Natural killer cell (primary cell): ENCODE measurements at regions not wholly inside any gene's neighbourhood (a gene's known extent, or its start where the extent isn't known, plus 50 kb on each side); places are given as distances from the start of the nearest gene placed in this dataset.

Experiments used
- ATAC-seq, 3 donors: fragments of 150-1000 bp in 2 of 3; fragments of 200-7000 bp in 1 of 3; cut with Tn5 transposase; 1 replicate in 1 of 3; 2 replicates in 2 of 3; pipeline ENCODE4 v1.10.0; 2021; ENCODE audit warnings: mild to moderate bottlenecking in 2 of 3, moderate library complexity in 2 of 3
- DNase-seq, 2 donors: peaks; one replicate each; pipeline versions ENCODE4 v3.0.0 to v3.0.0-alpha.2; 2013 to 2021; ENCODE audit warnings: mixed read lengths in 1 of 2
- H3K27ac ChIP-seq: one replicate; pipeline ENCODE4 v1.5.1; 2013; ENCODE audit warnings: mild to moderate bottlenecking, low read length
- H3K27me3 ChIP-seq: one replicate; pipeline ENCODE4 v1.6.1; 2013; ENCODE audit warnings: low read length; ENCODE audit not compliant: control insufficient read depth, insufficient read depth
- H3K36me3 ChIP-seq: one replicate; pipeline ENCODE4 v1.6.1; 2013; ENCODE audit warnings: low read length; ENCODE audit not compliant: control insufficient read depth, insufficient read depth
- H3K4me1 ChIP-seq: one replicate; pipeline ENCODE4 v1.6.1; 2013; ENCODE audit warnings: low read length; ENCODE audit not compliant: control insufficient read depth, insufficient read depth
- H3K4me3 ChIP-seq: one replicate; pipeline ENCODE4 v1.5.1; 2013; ENCODE audit warnings: low read length
- H3K9me3 ChIP-seq: one replicate; pipeline ENCODE4 v1.6.1; 2013; ENCODE audit warnings: low read length; ENCODE audit not compliant: control insufficient read depth, insufficient read depth
- H3K27ac Mint-ChIP-seq, 2 donors: one replicate each; pipeline ENCODE4 v1.8.0; 2022; ENCODE audit warnings: mild to moderate bottlenecking in 2 of 2, mixed read lengths in 2 of 2, moderate library complexity in 1 of 2
- H3K27me3 Mint-ChIP-seq, 2 donors: one replicate each; pipeline ENCODE4 v1.8.0; 2022; ENCODE audit warnings: low read depth in 2 of 2, mixed read lengths in 2 of 2
- H3K36me3 Mint-ChIP-seq: one replicate; pipeline ENCODE4 v1.8.0; 2022; ENCODE audit warnings: mixed read lengths
- H3K4me1 Mint-ChIP-seq, 2 donors: one replicate each; pipeline ENCODE4 v1.8.0; 2022; ENCODE audit warnings: mixed read lengths in 2 of 2
- H3K4me3 Mint-ChIP-seq: one replicate; pipeline ENCODE4 v1.8.0; 2022; ENCODE audit warnings: mild to moderate bottlenecking, moderate library complexity, mixed read lengths
- H3K9me3 Mint-ChIP-seq, 2 donors: one replicate each; pipeline ENCODE4 v1.8.0; 2022; ENCODE audit warnings: mixed read lengths in 2 of 2
- whole genome bisulfite sequencing: methylation state at CpG from one replicate; pipeline ENCODE4 v1.1.7; 2013; ENCODE audit warnings: missing lambda C conversion rate; ENCODE audit not compliant: insufficient coverage; 5-methylcytosine and 5-hydroxymethylcytosine counted together
- intact Hi-C: fragments of 100-400 bp; cut with micrococcal nuclease; formaldehyde crosslinking; loops from one replicate; pipeline ENCODE4 v1.14.2; 2022
- TF ChIP-seq, protein P1 (sequence below): fragments of 200-600 bp; IDR thresholded peaks from one replicate; pipeline ENCODE4 v1.8.0; 2022; ENCODE audit warnings: antibody characterized with exemption

DNA sequence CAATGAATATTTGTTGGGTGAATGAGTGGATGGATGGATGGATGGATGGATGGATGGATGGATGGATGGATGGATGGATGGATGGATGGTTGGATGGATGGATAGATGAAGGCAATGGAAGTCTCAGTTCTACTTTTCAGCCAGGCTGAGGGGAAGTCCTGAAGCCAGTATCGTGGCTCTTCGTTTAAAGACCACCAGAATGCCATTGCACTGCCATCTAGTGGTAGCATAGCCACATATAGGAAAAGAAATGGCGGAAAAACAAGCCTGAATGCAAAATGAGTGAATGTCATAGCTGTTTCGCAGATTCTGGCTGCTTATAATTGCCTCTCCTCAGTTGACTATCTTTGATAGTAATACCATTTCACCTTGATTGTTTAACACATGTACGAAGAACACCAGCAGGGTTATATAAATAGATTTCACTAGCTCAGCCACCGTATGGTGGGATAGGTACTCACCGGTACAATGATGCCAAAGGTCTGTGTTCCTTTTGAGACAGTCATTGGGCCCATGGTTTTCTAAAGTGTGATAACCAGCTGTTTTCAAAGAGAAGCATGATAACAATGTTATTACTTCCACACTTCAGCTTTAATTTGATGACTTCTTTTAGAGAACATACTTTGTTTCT lies 62.3 kb upstream of the GREB1L start:
- intact Hi-C loops, result loop anchor here (5.0 kb wide), 1 partner anchor 207 kb away; no protein-coding TSS in a partner anchor
- Histone ChIP-seq H3K9me3 (no peaks in the 10 kb centered on the region), H3K36me3 (no peaks in the 10 kb centered on the region), H3K4me1 (no peaks in the 10 kb centered on the region), H3K4me3 (no peak overlapping the region), H3K27me3 (no peaks in the 10 kb centered on the region), H3K27ac (no peak overlapping the region)
- Mint-ChIP-seq H3K27ac (no peak overlapping the region), H3K9me3 (no peaks in the 10 kb centered on the region), H3K27me3 (no peaks in the 10 kb centered on the region), H3K36me3 (no peaks in the 10 kb centered on the region), H3K4me3 (no peak overlapping the region), H3K4me1 (peaks cover 5 to 6% of the 10 kb centered on the region in 2 donors)
- ATAC-seq (peak; percentile 72 to 83 (median 79)), DNase-seq (peak; percentile 20 to 75)
- 39% methylated on average over 7 of the region's 7 CpGs for WGBS
- TF ChIP-seq, protein P1, sequence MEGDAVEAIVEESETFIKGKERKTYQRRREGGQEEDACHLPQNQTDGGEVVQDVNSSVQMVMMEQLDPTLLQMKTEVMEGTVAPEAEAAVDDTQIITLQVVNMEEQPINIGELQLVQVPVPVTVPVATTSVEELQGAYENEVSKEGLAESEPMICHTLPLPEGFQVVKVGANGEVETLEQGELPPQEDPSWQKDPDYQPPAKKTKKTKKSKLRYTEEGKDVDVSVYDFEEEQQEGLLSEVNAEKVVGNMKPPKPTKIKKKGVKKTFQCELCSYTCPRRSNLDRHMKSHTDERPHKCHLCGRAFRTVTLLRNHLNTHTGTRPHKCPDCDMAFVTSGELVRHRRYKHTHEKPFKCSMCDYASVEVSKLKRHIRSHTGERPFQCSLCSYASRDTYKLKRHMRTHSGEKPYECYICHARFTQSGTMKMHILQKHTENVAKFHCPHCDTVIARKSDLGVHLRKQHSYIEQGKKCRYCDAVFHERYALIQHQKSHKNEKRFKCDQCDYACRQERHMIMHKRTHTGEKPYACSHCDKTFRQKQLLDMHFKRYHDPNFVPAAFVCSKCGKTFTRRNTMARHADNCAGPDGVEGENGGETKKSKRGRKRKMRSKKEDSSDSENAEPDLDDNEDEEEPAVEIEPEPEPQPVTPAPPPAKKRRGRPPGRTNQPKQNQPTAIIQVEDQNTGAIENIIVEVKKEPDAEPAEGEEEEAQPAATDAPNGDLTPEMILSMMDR, result peak; percentile 69

DNA sequence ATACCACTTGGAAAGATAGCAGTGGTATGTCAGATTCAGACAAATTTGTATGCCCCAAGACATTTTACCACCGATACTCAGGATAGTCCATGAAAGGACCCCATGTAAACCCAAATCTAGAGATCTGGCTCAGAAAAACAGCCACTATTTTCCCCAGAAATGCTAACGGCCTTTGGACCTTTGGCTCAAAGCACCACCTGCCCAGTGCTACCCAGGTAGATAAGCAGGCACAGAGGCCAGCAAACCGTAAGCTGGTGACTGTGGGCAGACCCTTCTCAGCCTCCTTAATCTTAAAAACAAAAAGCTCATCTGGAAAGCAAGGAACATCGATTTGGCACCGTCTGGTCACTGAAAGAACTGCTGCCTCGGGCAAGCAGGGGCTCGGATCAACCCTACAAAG lies 61.4 kb upstream of the GREB1L start:
- Histone ChIP-seq H3K4me3 (no peak overlapping the region), H3K9me3 (no peaks in the 10 kb centered on the region)

DNA sequence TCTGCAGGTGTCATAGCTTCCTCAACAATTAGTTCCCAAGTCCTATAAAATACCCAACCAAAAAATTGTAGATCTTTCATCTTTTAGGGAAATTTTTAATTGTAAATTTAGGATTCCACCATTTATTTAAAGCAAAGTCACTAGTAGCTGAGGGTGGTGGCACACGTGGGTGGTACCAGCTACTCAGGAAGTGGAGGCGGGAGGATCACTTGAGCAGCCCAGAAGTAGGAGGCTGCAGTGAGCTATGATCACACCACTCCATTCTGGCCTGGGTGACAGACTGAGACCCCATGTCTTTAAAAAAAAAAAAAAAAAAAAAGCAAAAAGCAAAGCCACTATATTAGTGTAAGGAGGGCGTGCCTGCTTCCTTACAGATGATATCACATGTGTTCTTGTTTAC lies 60.3 kb upstream of the GREB1L start:
- Histone ChIP-seq H3K27ac (no peak overlapping the region), H3K9me3 (no peaks in the 10 kb centered on the region), H3K27me3 (no peaks in the 10 kb centered on the region), H3K36me3 (no peaks in the 10 kb centered on the region), H3K4me1 (no peaks in the 10 kb centered on the region), H3K4me3 (no peak overlapping the region)
- Mint-ChIP-seq H3K4me1 (peaks cover 5 to 6% of the 10 kb centered on the region in 2 donors), H3K36me3 (no peaks in the 10 kb centered on the region), H3K4me3 (no peak overlapping the region), H3K9me3 (no peaks in the 10 kb centered on the region), H3K27me3 (no peaks in the 10 kb centered on the region), H3K27ac (no peak overlapping the region)
- no peak for DNase-seq
- ATAC-seq, result peak; percentile 31 to 62 (median 52)
- intact Hi-C loops, result no loop called here
- 36% methylated on average over 2 of the region's 3 CpGs for WGBS
- TF ChIP-seq, protein P1, result no peak

More for the DNA sequence above, 61.4 kb upstream of the GREB1L start:
- H3K36me3 Mint-ChIP-seq, result no peaks in the 10 kb centered on the region
- no peaks in the 10 kb centered on the region for H3K27me3 ChIP-seq
- DNase-seq (no peak), ATAC-seq (no peak)
- H3K4me3 Mint-ChIP-seq, result no peak overlapping the region
- TF ChIP-seq, protein P1, result no peak
- intact Hi-C loops, result no loop called here
- H3K27me3 Mint-ChIP-seq, result no peaks in the 10 kb centered on the region
- 85% methylated on average over 7 of the region's 7 CpGs for WGBS
- no peaks in the 10 kb centered on the region for H3K36me3 ChIP-seq
- no peak overlapping the region for H3K27ac ChIP-seq
- peaks cover 5 to 6% of the 10 kb centered on the region in 2 donors for H3K4me1 Mint-ChIP-seq
- H3K4me1 ChIP-seq, result no peaks in the 10 kb centered on the region
- H3K27ac Mint-ChIP-seq, result no peak overlapping the region
- H3K9me3 Mint-ChIP-seq, result no peaks in the 10 kb centered on the region

DNA sequence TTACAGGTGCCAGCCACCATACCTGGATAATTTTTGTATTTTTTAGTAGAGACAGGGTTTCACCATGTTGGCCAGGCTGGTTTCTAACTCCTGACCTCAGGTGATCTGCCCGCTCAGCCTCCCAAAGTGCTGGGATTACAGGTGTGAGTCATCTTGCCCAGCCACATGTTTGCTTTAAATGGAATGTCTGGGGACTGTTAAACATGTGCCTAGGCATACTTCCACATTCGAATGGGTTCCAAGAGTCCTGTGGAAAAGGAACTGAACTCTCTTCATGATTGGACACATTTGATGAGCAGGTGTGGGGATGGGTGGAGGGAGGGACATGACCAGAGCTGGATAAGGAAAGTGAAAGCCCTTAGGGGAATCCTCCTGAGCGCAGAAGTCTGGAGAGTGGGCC lies 58.4 kb upstream of the GREB1L start:
- no peaks in the 10 kb centered on the region for H3K9me3 ChIP-seq
- DNase-seq (no peak), ATAC-seq (no peak)
- no peaks in the 10 kb centered on the region for H3K4me1 ChIP-seq
- no peak overlapping the region for H3K27ac ChIP-seq
- no peaks in the 10 kb centered on the region for H3K36me3 ChIP-seq
- 80% methylated on average over 3 of the region's 3 CpGs for WGBS
- TF ChIP-seq, protein P1, result no peak
- intact Hi-C loops, result no loop called here
- Mint-ChIP-seq H3K4me1 (peaks cover 0 to 6% of the 10 kb centered on the region in 2 donors), H3K4me3 (no peak overlapping the region), H3K9me3 (no peaks in the 10 kb centered on the region), H3K36me3 (no peaks in the 10 kb centered on the region), H3K27ac (no peak overlapping the region), H3K27me3 (no peaks in the 10 kb centered on the region)
- no peaks in the 10 kb centered on the region for H3K27me3 ChIP-seq
- H3K4me3 ChIP-seq, result no peak overlapping the region
